ENCODE measurements at regions not wholly inside any gene's neighbourhood (a gene's known extent, or its start where the extent isn't known, plus 50 kb on each side); places are given as distances from the start of the nearest gene placed in this dataset.

- CTCF ChIA-PET (ENCODE audit: partially characterized antibody), result interaction anchor here (1.0 to 1.9 kb wide), 6 partner anchors 8 to 144 kb away, joined by 3 to 6 read pairs (median 3); no protein-coding TSS in a partner anchor
- no peak overlapping the region for H4K8ac ChIP-seq (ENCODE audit: extremely low read depth, insufficient read depth, low read length)
- no peak overlapping the region for H2BK15ac ChIP-seq (ENCODE audit: low read length)
- no peak overlapping the region for H2AFZ ChIP-seq (ENCODE audit: low read length)
- no peak overlapping the region for H3K23ac ChIP-seq (ENCODE audit: insufficient read length)
- H4K20me1 ChIP-seq (replicated peaks in 1 of 2; ENCODE audit: control insufficient read depth in 1 of 2, insufficient read depth in 2 of 2, low read length in 2 of 2), result no peaks in the 10 kb centered on the region
- no peak overlapping the region for H3K27ac ChIP-seq (ENCODE audit: low read depth, low read length)
- no peaks in the 10 kb centered on the region for H3K36me3 ChIP-seq (ENCODE audit: control insufficient read depth in 2 of 4, insufficient read depth in 4 of 4, low read length in 3 of 4)
- no peak overlapping the region for H2BK20ac ChIP-seq (ENCODE audit: low read length)
- no peak overlapping the region for H3K14ac ChIP-seq (ENCODE audit: insufficient read length)
- no peaks in the 10 kb centered on the region for H3K4me1 ChIP-seq (replicated peaks in 1 of 4; ENCODE audit: control insufficient read depth in 3 of 4, insufficient read depth in 4 of 4, low read length in 3 of 4)
- no peak overlapping the region for H3K9ac ChIP-seq (replicated peaks in 1 of 4; ENCODE audit: extremely low read depth in 1 of 4, low read depth in 3 of 4, low read length in 3 of 4)
- H3K23me2 ChIP-seq (ENCODE audit: low read depth, low read length), result peaks cover 3% of the 10 kb centered on the region; the same call in 1 of the 2 replicates
- H3K18ac ChIP-seq (ENCODE audit: extremely low read depth, low read length), result no peak overlapping the region
- WGBS, 2 experiments (ENCODE audit: extremely low coverage in 1 of 2, insufficient coverage in 1 of 2, insufficient read length in 1 of 2, insufficient replicate concordance in 2 of 2, low coverage in 1 of 2, low lambda C conversion rate in 2 of 2, missing lambda C conversion rate in 1 of 2), result 100% methylated on average over 2 of the region's 2 CpGs; no CpG with 5 or more reads in 1 of the 2 experiments
- no peak overlapping the region for H4K5ac ChIP-seq (ENCODE audit: insufficient read length, low read depth, low read length)
- H2BK12ac ChIP-seq (ENCODE audit: low read depth, low read length), result no peak overlapping the region
- H3K79me1 ChIP-seq (ENCODE audit: low read depth, low read length), result no peaks in the 10 kb centered on the region
- H3K4ac ChIP-seq (replicated peaks; ENCODE audit: insufficient read length, low read depth, low read length), result no peak overlapping the region
- no peak for DNase-seq (ENCODE audit: low read depth in 1 of 2, low spot score in 2 of 2)
- H2BK5ac ChIP-seq (ENCODE audit: low read depth, low read length), result no peak overlapping the region
- H3K79me2 ChIP-seq (ENCODE audit: control insufficient read depth in 1 of 2, insufficient read depth in 2 of 2, low read length in 2 of 2), result no peaks in the 10 kb centered on the region
- H4K91ac ChIP-seq (replicated peaks; ENCODE audit: insufficient read length, low read length), result no peak overlapping the region
- no peak overlapping the region for H3K4me2 ChIP-seq (ENCODE audit: insufficient read depth in 1 of 2, low read depth in 2 of 2, low read length in 2 of 2)
- no peaks in the 10 kb centered on the region for H3K9me3 ChIP-seq (ENCODE audit: insufficient read depth in 2 of 2, low read depth in 1 of 2, low read length in 1 of 2)
- H3K56ac ChIP-seq (replicated peaks; ENCODE audit: insufficient read length, low read depth, low read length), result no peak overlapping the region
- no peak overlapping the region for H3K4me3 ChIP-seq (ENCODE audit: extremely low read depth in 1 of 4, insufficient read depth in 2 of 4, low read depth in 3 of 4, low read length in 4 of 4)
- POLR2A ChIA-PET (ENCODE audit: partially characterized antibody), result no interaction called here
- no peak overlapping the region for H2BK120ac ChIP-seq (replicated peaks; ENCODE audit: low read depth, low read length)
- FAIRE-seq, result no peak
- H3K27me3 ChIP-seq (replicated peaks in 1 of 4; ENCODE audit: control insufficient read depth in 3 of 4, extremely low read depth in 1 of 4, insufficient read depth in 3 of 4, low read length in 3 of 4), result no peaks in the 10 kb centered on the region
- no peak overlapping the region for H2AK5ac ChIP-seq (ENCODE audit: low read depth, low read length)
- no peak for TF ChIP-seq RNF2 (IDR thresholded peaks at IDR 0.05; ENCODE audit: borderline replicate concordance, low read depth, low read length, missing control alignments, poor library complexity, severe bottlenecking)
- no peak for TF ChIP-seq BACH1 (IDR thresholded peaks at IDR 0.05; ENCODE audit: low read length)
These were observed 138.1 kb downstream of the EMX2 start for GRCh38 chr10:117680601-117681000.

Data from H1 (cell line).